ENCODE measurements at regions not wholly inside any gene's neighbourhood (a gene's known extent, or its start where the extent isn't known, plus 50 kb on each side); places are given as distances from the start of the nearest gene placed in this dataset.

DNA sequence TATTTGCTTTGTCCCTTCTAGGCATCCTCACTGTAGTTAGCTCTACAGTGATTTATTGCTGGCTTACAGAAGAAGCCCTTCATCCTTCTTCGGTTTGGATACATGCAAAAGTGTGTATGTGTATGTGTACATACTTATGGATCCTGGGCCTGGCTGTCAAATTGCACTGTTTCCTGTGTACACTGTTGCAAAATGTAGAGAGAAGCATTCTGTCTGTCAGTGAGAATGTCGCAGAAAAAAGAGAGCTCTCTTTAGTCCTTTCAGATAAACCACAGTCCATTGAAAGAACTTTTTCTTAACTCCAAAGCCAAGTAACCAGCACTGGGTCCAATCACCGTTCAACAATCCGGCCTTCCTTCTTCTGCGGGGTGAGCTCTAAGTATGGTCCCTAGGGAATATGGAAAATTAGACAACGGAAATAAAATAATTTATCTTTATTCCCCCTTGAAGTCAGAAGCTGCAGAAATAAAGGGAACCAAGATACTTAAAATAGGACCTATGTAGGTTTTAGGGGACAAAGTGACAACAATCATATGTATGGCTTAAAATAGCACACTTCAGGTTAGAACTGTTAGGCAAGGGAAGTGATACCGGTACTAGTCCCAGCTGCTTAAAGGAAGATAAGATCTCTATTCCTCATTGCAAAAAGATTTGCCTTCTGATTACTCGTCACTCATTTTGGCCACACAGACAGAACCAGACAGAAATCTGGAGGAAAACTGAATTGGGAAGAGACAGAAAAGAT is 107.0 kb downstream of the CD83 start:
- TF ChIP-seq, protein P1, sequence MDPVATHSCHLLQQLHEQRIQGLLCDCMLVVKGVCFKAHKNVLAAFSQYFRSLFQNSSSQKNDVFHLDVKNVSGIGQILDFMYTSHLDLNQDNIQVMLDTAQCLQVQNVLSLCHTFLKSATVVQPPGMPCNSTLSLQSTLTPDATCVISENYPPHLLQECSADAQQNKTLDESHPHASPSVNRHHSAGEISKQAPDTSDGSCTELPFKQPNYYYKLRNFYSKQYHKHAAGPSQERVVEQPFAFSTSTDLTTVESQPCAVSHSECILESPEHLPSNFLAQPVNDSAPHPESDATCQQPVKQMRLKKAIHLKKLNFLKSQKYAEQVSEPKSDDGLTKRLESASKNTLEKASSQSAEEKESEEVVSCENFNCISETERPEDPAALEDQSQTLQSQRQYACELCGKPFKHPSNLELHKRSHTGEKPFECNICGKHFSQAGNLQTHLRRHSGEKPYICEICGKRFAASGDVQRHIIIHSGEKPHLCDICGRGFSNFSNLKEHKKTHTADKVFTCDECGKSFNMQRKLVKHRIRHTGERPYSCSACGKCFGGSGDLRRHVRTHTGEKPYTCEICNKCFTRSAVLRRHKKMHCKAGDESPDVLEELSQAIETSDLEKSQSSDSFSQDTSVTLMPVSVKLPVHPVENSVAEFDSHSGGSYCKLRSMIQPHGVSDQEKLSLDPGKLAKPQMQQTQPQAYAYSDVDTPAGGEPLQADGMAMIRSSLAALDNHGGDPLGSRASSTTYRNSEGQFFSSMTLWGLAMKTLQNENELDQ (tag by site-specific recombination; IDR thresholded peaks at IDR 0.05; ENCODE audit: low read depth), result no peak
- TF ChIP-seq, protein P2, sequence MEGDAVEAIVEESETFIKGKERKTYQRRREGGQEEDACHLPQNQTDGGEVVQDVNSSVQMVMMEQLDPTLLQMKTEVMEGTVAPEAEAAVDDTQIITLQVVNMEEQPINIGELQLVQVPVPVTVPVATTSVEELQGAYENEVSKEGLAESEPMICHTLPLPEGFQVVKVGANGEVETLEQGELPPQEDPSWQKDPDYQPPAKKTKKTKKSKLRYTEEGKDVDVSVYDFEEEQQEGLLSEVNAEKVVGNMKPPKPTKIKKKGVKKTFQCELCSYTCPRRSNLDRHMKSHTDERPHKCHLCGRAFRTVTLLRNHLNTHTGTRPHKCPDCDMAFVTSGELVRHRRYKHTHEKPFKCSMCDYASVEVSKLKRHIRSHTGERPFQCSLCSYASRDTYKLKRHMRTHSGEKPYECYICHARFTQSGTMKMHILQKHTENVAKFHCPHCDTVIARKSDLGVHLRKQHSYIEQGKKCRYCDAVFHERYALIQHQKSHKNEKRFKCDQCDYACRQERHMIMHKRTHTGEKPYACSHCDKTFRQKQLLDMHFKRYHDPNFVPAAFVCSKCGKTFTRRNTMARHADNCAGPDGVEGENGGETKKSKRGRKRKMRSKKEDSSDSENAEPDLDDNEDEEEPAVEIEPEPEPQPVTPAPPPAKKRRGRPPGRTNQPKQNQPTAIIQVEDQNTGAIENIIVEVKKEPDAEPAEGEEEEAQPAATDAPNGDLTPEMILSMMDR (tag by site-specific recombination; IDR thresholded peaks at IDR 0.05), result no peak
- TF ChIP-seq GLIS2 (tag by site-specific recombination; IDR thresholded peaks at IDR 0.05), result no peak
- no peak for TF ChIP-seq ZNF423 (tag by site-specific recombination; IDR thresholded peaks at IDR 0.05)
- no peak for TF ChIP-seq HOXA7 (CRISPR knock-in tag; IDR thresholded peaks at IDR 0.05; ENCODE audit: borderline replicate concordance)
